Testis (tissue), 2 donors: ENCODE measurements at regions not wholly inside any gene's neighbourhood (a gene's known extent, or its start where the extent isn't known, plus 50 kb on each side); places are given as distances from the start of the nearest gene placed in this dataset.

Source experiments
- CTCF ChIP-seq, 3 experiments: fragments of 450-650 bp in 2 of 3; fragments of 200-600 bp in 1 of 3; sonication (generic) in 1 of 3; IDR thresholded peaks; one replicate each; pipeline ENCODE4 v1.5.1; 2016 to 2019; ENCODE audit warnings: antibody characterized with exemption in 3 of 3, mild to moderate bottlenecking in 2 of 3, moderate library complexity in 1 of 3
- POLR2A ChIP-seq: fragments of 450-650 bp; IDR thresholded peaks from one replicate; pipeline ENCODE4 v1.6.1; 2017; ENCODE audit warnings: antibody characterized with exemption, mild to moderate bottlenecking, moderate library complexity

DNA sequence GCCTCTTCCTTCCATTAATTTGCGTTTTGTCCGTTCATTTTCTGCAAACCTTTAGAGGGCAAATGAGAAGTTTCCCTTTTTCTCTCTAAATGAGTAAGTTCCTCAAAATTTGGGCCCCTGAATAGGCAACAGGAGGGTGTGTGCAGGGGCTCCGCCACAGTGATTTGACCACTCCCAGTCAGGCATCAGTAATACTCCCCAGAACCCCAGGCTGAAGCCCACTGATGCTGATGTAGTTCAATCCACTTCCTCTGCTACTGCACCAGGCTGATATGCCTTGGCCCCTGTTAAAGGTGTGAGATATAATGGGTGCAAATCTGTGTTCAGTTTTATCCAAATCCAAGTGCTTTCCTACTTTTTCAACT is 1150.0 kb downstream of the RPIA start:
- TF ChIP-seq CTCF (IDR thresholded peaks at IDR 0.05) (no peak), POLR2A (no peak)
